ENCODE measurements at regions not wholly inside any gene's neighbourhood (a gene's known extent, or its start where the extent isn't known, plus 50 kb on each side); places are given as distances from the start of the nearest gene placed in this dataset.

GRCh38 chr3:25265284-25265683, 162.8 kb upstream of the RARB start:
- no peak for DNase-seq

- no peak for DNase-seq
Observed at GRCh38 chr3:25266677-25267076, 161.4 kb upstream of the RARB start.

- DNase-seq = no peak
Observed at GRCh38 chr3:25272090-25272489, 156.0 kb upstream of the RARB start.

GRCh38 chr3:25273582-25274171, 154.4 kb upstream of the RARB start:
- DNase-seq = no peak

- DNase-seq = no peak
Observed at GRCh38 chr3:25277503-25277902, 150.6 kb upstream of the RARB start.

- DNase-seq = no peak
Observed at GRCh38 chr3:25281041-25281731, 146.9 kb upstream of the RARB start.

- DNase-seq = no peak
Observed at GRCh38 chr3:25281732-25282126, 146.3 kb upstream of the RARB start.

GRCh38 chr3:25283613-25284012, 144.4 kb upstream of the RARB start:
- no peak for DNase-seq

GRCh38 chr3:25284249-25284648, 143.8 kb upstream of the RARB start:
- no peak for DNase-seq

- DNase-seq = no peak
Observed at GRCh38 chr3:25287291-25287884, 140.7 kb upstream of the RARB start.

GRCh38 chr3:25288413-25288812, 139.7 kb upstream of the RARB start:
- DNase-seq = no peak

GRCh38 chr3:25289156-25289555, 138.9 kb upstream of the RARB start:
- no peak for DNase-seq

- no peak for DNase-seq
Observed at GRCh38 chr3:25289663-25290062, 138.4 kb upstream of the RARB start.

- DNase-seq = no peak
Observed at GRCh38 chr3:25291481-25291905, 136.6 kb upstream of the RARB start.

- DNase-seq = no peak
Observed at GRCh38 chr3:25292036-25292435, 136.0 kb upstream of the RARB start.

- DNase-seq = no peak
Observed at GRCh38 chr3:25292595-25292994, 135.5 kb upstream of the RARB start.

- no peak for DNase-seq
Observed at GRCh38 chr3:25293736-25294135, 134.3 kb upstream of the RARB start.

- DNase-seq = no peak
Observed at GRCh38 chr3:25294169-25294805, 133.8 kb upstream of the RARB start.

- DNase-seq = no peak
Observed at GRCh38 chr3:25297667-25298585, 130.1 kb upstream of the RARB start.

GRCh38 chr3:25300141-25300540, 127.9 kb upstream of the RARB start:
- no peak for DNase-seq

GRCh38 chr3:25304916-25305315, 123.1 kb upstream of the RARB start:
- DNase-seq = no peak

- no peak for DNase-seq
Observed at GRCh38 chr3:25306066-25306465, 122.0 kb upstream of the RARB start.

- no peak for DNase-seq
Observed at GRCh38 chr3:25306705-25307104, 121.4 kb upstream of the RARB start.

Data from CD4-positive, alpha-beta T cell treated with Interleukin-12 subunit alpha and Interleukin-12 subunit beta, for 1 hour (primary cell).